GM10266 (cell line): ENCODE measurements at regions not wholly inside any gene's neighbourhood (a gene's known extent, or its start where the extent isn't known, plus 50 kb on each side); places are given as distances from the start of the nearest gene placed in this dataset.

Experiments
- DNase-seq: peaks from one replicate; pipeline ENCODE4 v3.0.0; 2012; ENCODE audit errors: extremely low spot score
- CTCF ChIP-seq: IDR thresholded peaks from 2 replicates; pipeline ENCODE4 v1.5.1; 2012; ENCODE audit warnings: mild to moderate bottlenecking, low read depth; ENCODE audit not compliant: control insufficient read depth, insufficient read depth; ENCODE audit errors: missing control alignments

GRCh38 chr6:23195487-23195886 is 626.1 kb downstream of the HDGFL1 start:
- no peak for TF ChIP-seq CTCF
- DNase-seq: no peak

- no peak for TF ChIP-seq CTCF
- no peak for DNase-seq
Measured at GRCh38 chr6:23199541-23199940, 630.2 kb downstream of the HDGFL1 start.

GRCh38 chr6:23200946-23201345 is 631.6 kb downstream of the HDGFL1 start:
- TF ChIP-seq CTCF: no peak
- no peak for DNase-seq

GRCh38 chr6:23202207-23202606 is 632.8 kb downstream of the HDGFL1 start:
- no peak for DNase-seq
- no peak for TF ChIP-seq CTCF

GRCh38 chr6:23212398-23212797 is 643.0 kb downstream of the HDGFL1 start:
- DNase-seq: no peak
- TF ChIP-seq CTCF: no peak

GRCh38 chr6:23213193-23213592 is 643.8 kb downstream of the HDGFL1 start:
- DNase-seq: no peak
- TF ChIP-seq CTCF: no peak

GRCh38 chr6:23213651-23214050 is 644.3 kb downstream of the HDGFL1 start:
- TF ChIP-seq CTCF: no peak
- DNase-seq: no peak
